B cell (primary cell): ENCODE measurements at regions not wholly inside any gene's neighbourhood (a gene's known extent, or its start where the extent isn't known, plus 50 kb on each side); places are given as distances from the start of the nearest gene placed in this dataset.

Source experiments
- ATAC-seq: fragments of 200-7000 bp; cut with Tn5 transposase; one replicate; pipeline ENCODE4 v1.10.0; 2021; ENCODE audit warnings: low read depth, mild to moderate bottlenecking, moderate number of reproducible peaks, moderate library complexity
- CTCF ChIA-PET: fragments of 350-600 bp; sonication (Branson Sonifier 250); formaldehyde crosslinking; loops from one replicate; lab custom pipeline; 2021; ENCODE audit warnings: antibody characterized with exemption, inconsistent platforms; lab: Charles Lee
- POLR2A ChIA-PET: fragments of 350-600 bp; sonication (Branson Sonifier 250); formaldehyde crosslinking; loops from one replicate; lab custom pipeline; 2021; ENCODE audit warnings: antibody characterized with exemption; lab: Charles Lee
- DNase-seq: peaks from one replicate; pipeline ENCODE4 v3.0.0; 2013
- H2AFZ ChIP-seq: 2 replicates; pipeline ENCODE4 v1.6.1; 2012; ENCODE audit warnings: mild to moderate bottlenecking, low read depth, low read length; ENCODE audit not compliant: insufficient read depth, poor library complexity, severe bottlenecking
- H3K27ac ChIP-seq, 2 donors: 1 replicate in 1 of 2; 2 replicates in 1 of 2; pipeline ENCODE4 v1.5.1; 2012 to 2013; ENCODE audit warnings: low read length in 2 of 2, mild to moderate bottlenecking in 2 of 2, moderate library complexity in 1 of 2
- H3K27me3 ChIP-seq, 4 experiments: fragments of 200-600 bp in 1 of 4; sonication (generic) in 1 of 4; replicated peaks in 1 of 4; 1 replicate in 2 of 4; 2 replicates in 2 of 4; pipeline versions ENCODE4 v1.6.1 to v1.7.0; 2013 to 2016; ENCODE audit warnings: low read length in 3 of 4, mild to moderate bottlenecking in 2 of 4, mixed read lengths in 1 of 4, moderate library complexity in 1 of 4; ENCODE audit not compliant: insufficient read depth in 4 of 4, control insufficient read depth in 3 of 4; ENCODE audit errors: control extremely low read depth in 1 of 4
- H3K36me3 ChIP-seq, 2 experiments: replicated peaks in 1 of 2; 1 replicate in 1 of 2; 2 replicates in 1 of 2; pipeline versions ENCODE4 v1.6.1 to v1.7.1; 2013; ENCODE audit warnings: low read length in 1 of 2; ENCODE audit not compliant: insufficient read depth in 2 of 2, control insufficient read depth in 1 of 2; ENCODE audit errors: control extremely low read depth in 1 of 2, extremely low read depth in 1 of 2
- H3K4me1 ChIP-seq, 2 donors: fragments of 200-600 bp in 1 of 2; sonication (generic) in 1 of 2; 1 replicate in 1 of 2; 2 replicates in 1 of 2; pipeline versions ENCODE4 v1.5.1 to v1.6.1; 2013 to 2017; ENCODE audit warnings: low read length in 2 of 2; ENCODE audit not compliant: control insufficient read depth in 2 of 2, insufficient read depth in 2 of 2
- H3K4me2 ChIP-seq: replicated peaks from 2 replicates; pipeline ENCODE3; 2012; ENCODE audit warnings: mild to moderate bottlenecking, low read depth, low read length; ENCODE audit not compliant: poor library complexity, severe bottlenecking
- H3K4me3 ChIP-seq, 5 experiments: fragments of 200-600 bp in 1 of 5; sonication (generic) in 1 of 5; 1 replicate in 3 of 5; 2 replicates in 2 of 5; pipeline versions ENCODE4 v1.5.1 to v1.7.0; 2011 to 2016; ENCODE audit warnings: low read length in 4 of 5, mild to moderate bottlenecking in 4 of 5, low read depth in 2 of 5, control low read depth in 1 of 5, moderate library complexity in 1 of 5; ENCODE audit not compliant: insufficient read depth in 1 of 5; ENCODE audit errors: control extremely low read depth in 1 of 5, extremely low read depth in 1 of 5
- H3K79me2 ChIP-seq: fragments of 200-600 bp; sonication (generic); one replicate; pipeline ENCODE4 v1.6.0; 2016; ENCODE audit warnings: low read length; ENCODE audit not compliant: control insufficient read depth, insufficient read depth
- H3K9ac ChIP-seq: fragments of 200-600 bp; sonication (generic); 2 replicates; pipeline ENCODE4 v1.6.1; 2017; ENCODE audit warnings: mild to moderate bottlenecking, low read length, moderate library complexity
- H3K9me3 ChIP-seq, 3 donors: one replicate each; pipeline versions ENCODE4 v1.6.1 to v1.7.1; 2013; ENCODE audit warnings: low read length in 2 of 3; ENCODE audit not compliant: control insufficient read depth in 2 of 3, insufficient read depth in 1 of 3; ENCODE audit errors: control extremely low read depth in 1 of 3
- H4K20me1 ChIP-seq: 2 replicates; pipeline ENCODE4 v1.6.0; 2012; ENCODE audit warnings: mild to moderate bottlenecking, low read length; ENCODE audit not compliant: insufficient read depth, control insufficient read depth, poor library complexity, severe bottlenecking
- H3K27ac Mint-ChIP-seq: one replicate; pipeline ENCODE4 v1.8.0; 2021; ENCODE audit warnings: mixed read lengths
- H3K27me3 Mint-ChIP-seq: one replicate; pipeline ENCODE4 v1.8.0; 2021; ENCODE audit warnings: mixed read lengths
- H3K4me1 Mint-ChIP-seq: one replicate; pipeline ENCODE4 v1.8.0; 2021; ENCODE audit warnings: mixed read lengths
- H3K4me3 Mint-ChIP-seq: one replicate; pipeline ENCODE4 v1.8.0; 2021; ENCODE audit warnings: mixed read lengths
- H3K9me3 Mint-ChIP-seq: one replicate; pipeline ENCODE4 v1.8.0; 2022; ENCODE audit warnings: mixed read lengths; ENCODE audit not compliant: insufficient read depth
- CTCF ChIP-seq: fragments of 200-600 bp; IDR thresholded peaks from one replicate; pipeline ENCODE4 v1.8.0; 2022; ENCODE audit warnings: antibody characterized with exemption, mild to moderate bottlenecking
- EZH2 ChIP-seq: IDR thresholded peaks from 2 replicates; pipeline ENCODE4 v1.6.1; 2012; ENCODE audit warnings: borderline replicate concordance, low read depth, mild to moderate bottlenecking, moderate library complexity, low read length; ENCODE audit not compliant: insufficient read depth, poor library complexity, severe bottlenecking
- WGBS: methylation state at CpG from one replicate; pipeline ENCODE4 v1.1.5; 2013; ENCODE audit warnings: missing lambda C conversion rate; ENCODE audit not compliant: insufficient coverage; 5-methylcytosine and 5-hydroxymethylcytosine counted together
- intact Hi-C: fragments of 100-400 bp; cut with micrococcal nuclease; formaldehyde crosslinking; loops from one replicate; pipeline ENCODE4 v1.10.0; 2022

DNA sequence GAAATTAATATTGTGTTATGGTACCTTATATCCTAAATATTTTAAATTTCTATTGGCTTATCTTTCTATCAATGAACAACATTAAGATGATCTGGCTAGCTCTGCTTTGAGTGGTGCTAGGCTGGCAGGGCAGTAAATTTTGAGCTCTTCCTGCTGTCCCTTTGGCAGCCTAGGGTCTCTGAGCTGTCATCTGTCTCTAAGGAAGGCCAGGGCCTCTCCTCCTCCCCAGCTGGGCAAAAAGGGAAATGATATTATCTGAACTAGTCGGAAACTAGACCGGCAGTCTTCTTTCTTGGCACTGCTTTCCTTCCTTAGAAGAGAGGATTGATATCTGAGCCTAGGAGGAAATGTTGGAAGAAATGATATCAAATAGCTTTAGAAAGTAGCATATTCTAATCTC is 176.7 kb upstream of the BTBD3 start:
- no peak for DNase-seq
- Histone ChIP-seq H3K4me3 (no peak overlapping the region), H3K4me2 (no peak overlapping the region), H4K20me1 (no peaks in the 10 kb centered on the region), H3K79me2 (no peaks in the 10 kb centered on the region), H2AFZ (no peak overlapping the region), H3K27ac (no peak overlapping the region), H3K27me3 (no peaks in the 10 kb centered on the region), H3K36me3 (no peaks in the 10 kb centered on the region), H3K4me1 (no peaks in the 10 kb centered on the region), H3K9ac (no peak overlapping the region), H3K9me3 (peaks cover 0 to 1% (median 0%) of the 10 kb centered on the region in 3 donors)
- Mint-ChIP-seq H3K4me1 (no peaks in the 10 kb centered on the region), H3K27me3 (no peaks in the 10 kb centered on the region), H3K27ac (no peak overlapping the region), H3K4me3 (no peak overlapping the region), H3K9me3 (peaks cover under 1% of the 10 kb centered on the region)
- no peak for ATAC-seq
- POLR2A ChIA-PET: no interaction called here
- TF ChIP-seq EZH2 (no peak), CTCF (no peak)
- no CpG with 5 or more reads among the region's 2 CpGs for WGBS
- CTCF ChIA-PET: no interaction called here
- intact Hi-C loops: no loop called here

- no peaks in the 10 kb centered on the region for H4K20me1 ChIP-seq
- TF ChIP-seq EZH2 (no peak), CTCF (no peak)
- Mint-ChIP-seq H3K4me3 (no peak overlapping the region), H3K9me3 (no peaks in the 10 kb centered on the region), H3K4me1 (no peaks in the 10 kb centered on the region), H3K27ac (no peak overlapping the region), H3K27me3 (no peaks in the 10 kb centered on the region)
- WGBS: no CpG with 5 or more reads among the region's 1 CpG
- ChIA-PET CTCF (no interaction called here), POLR2A (no interaction called here)
- H2AFZ ChIP-seq: no peak overlapping the region
- H3K27ac ChIP-seq: no peak overlapping the region
- peaks cover 0 to 1% (median 0%) of the 10 kb centered on the region in 3 donors for H3K9me3 ChIP-seq
- ATAC-seq (no peak), DNase-seq (no peak)
- intact Hi-C loops: no loop called here
- no peak overlapping the region for H3K4me2 ChIP-seq
- no peaks in the 10 kb centered on the region for H3K27me3 ChIP-seq
- no peaks in the 10 kb centered on the region for H3K4me1 ChIP-seq
- H3K36me3 ChIP-seq: no peaks in the 10 kb centered on the region
- H3K79me2 ChIP-seq: no peaks in the 10 kb centered on the region
- H3K9ac ChIP-seq: no peak overlapping the region
- H3K4me3 ChIP-seq: no peak overlapping the region
Observed at GRCh38 chr20:11745145-11745544, 172.5 kb upstream of the BTBD3 start.
